MCF 10A (cell line): ENCODE measurements at regions not wholly inside any gene's neighbourhood (a gene's known extent, or its start where the extent isn't known, plus 50 kb on each side); places are given as distances from the start of the nearest gene placed in this dataset.

Experiments used
- BruUV-seq: library from RNA; stranded (reverse); fragments of 400-500 nt; replicated peaks from 2 replicates; lab custom pipeline; 2021; lab: Mats Ljungman, UMichigan
- CTCF ChIA-PET: fragments of 300-600 bp; sonication (Branson Sonifier 250); formaldehyde crosslinking; extraction: SDS; loops from one replicate; lab custom pipeline; 2021; ENCODE audit warnings: antibody characterized with exemption, inconsistent platforms; lab: Yijun Ruan, JAX
- POLR2A ChIA-PET: fragments of 300-600, 350-650 bp; sonication (Branson Sonifier 250); formaldehyde crosslinking; extraction: SDS; loops from one replicate; lab custom pipeline; 2020; ENCODE audit warnings: antibody characterized with exemption, inconsistent platforms; lab: Yijun Ruan, JAX
- DNase-seq: peaks from one replicate; pipeline ENCODE4 v3.0.0-alpha.2; 2018; ENCODE audit not compliant: unreplicated experiment
- H3K27ac Mint-ChIP-seq: one replicate; pipeline ENCODE4 v1.8.0; 2022; ENCODE audit warnings: mild to moderate bottlenecking, low read depth, mixed read lengths; ENCODE audit not compliant: unreplicated experiment
- H3K27me3 Mint-ChIP-seq: one replicate; pipeline ENCODE4 v1.8.0; 2022; ENCODE audit warnings: mixed read lengths; ENCODE audit not compliant: insufficient read depth, unreplicated experiment
- H3K36me3 Mint-ChIP-seq: one replicate; pipeline ENCODE4 v1.8.0; 2022; ENCODE audit warnings: mild to moderate bottlenecking, moderate library complexity, mixed read lengths; ENCODE audit not compliant: insufficient read depth, unreplicated experiment
- H3K4me1 Mint-ChIP-seq: one replicate; pipeline ENCODE4 v1.8.0; 2022; ENCODE audit warnings: mixed read lengths; ENCODE audit not compliant: insufficient read depth, unreplicated experiment
- H3K4me3 Mint-ChIP-seq: one replicate; pipeline ENCODE4 v1.8.0; 2022; ENCODE audit warnings: mild to moderate bottlenecking, moderate library complexity, mixed read lengths; ENCODE audit not compliant: unreplicated experiment
- H3K9me3 Mint-ChIP-seq: one replicate; pipeline ENCODE4 v1.8.0; 2022; ENCODE audit warnings: mixed read lengths; ENCODE audit not compliant: unreplicated experiment
- intact Hi-C: fragments of 100-400 bp; cut with micrococcal nuclease; formaldehyde crosslinking; loops from 2 replicates; pipeline ENCODE4 v1.14.1; 2022
- TF ChIP-seq, protein P1 (sequence below): fragments of 200-600 bp; IDR thresholded peaks from one replicate; pipeline ENCODE4 v1.8.0; 2022; ENCODE audit warnings: antibody characterized with exemption, mild to moderate bottlenecking; ENCODE audit not compliant: unreplicated experiment

DNA sequence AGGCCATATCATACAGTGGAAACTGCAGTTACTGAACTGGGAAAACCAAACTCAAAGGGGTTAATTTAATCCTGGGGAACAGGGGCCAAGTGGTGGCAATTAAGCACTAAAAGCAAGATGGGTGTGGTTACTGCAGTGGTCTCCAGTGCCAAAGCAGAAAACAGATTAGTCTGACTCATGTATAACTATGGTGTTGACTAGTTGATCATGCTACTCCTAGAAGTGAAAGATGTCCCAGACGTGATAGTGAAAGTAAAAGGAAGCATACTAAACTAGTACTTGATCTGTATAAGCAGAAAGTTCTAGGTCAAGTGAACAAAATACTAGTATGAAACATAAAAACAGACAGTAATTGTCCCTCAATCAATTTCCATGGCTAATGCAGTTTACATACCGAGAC lies 360.0 kb upstream of the SLITRK5 start:
- POLR2A ChIA-PET: no interaction called here
- TF ChIP-seq, protein P1, sequence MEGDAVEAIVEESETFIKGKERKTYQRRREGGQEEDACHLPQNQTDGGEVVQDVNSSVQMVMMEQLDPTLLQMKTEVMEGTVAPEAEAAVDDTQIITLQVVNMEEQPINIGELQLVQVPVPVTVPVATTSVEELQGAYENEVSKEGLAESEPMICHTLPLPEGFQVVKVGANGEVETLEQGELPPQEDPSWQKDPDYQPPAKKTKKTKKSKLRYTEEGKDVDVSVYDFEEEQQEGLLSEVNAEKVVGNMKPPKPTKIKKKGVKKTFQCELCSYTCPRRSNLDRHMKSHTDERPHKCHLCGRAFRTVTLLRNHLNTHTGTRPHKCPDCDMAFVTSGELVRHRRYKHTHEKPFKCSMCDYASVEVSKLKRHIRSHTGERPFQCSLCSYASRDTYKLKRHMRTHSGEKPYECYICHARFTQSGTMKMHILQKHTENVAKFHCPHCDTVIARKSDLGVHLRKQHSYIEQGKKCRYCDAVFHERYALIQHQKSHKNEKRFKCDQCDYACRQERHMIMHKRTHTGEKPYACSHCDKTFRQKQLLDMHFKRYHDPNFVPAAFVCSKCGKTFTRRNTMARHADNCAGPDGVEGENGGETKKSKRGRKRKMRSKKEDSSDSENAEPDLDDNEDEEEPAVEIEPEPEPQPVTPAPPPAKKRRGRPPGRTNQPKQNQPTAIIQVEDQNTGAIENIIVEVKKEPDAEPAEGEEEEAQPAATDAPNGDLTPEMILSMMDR: no peak
- CTCF ChIA-PET: no interaction called here
- Mint-ChIP-seq H3K9me3 (no peaks in the 10 kb centered on the region), H3K36me3 (no peaks in the 10 kb centered on the region), H3K4me3 (no peak overlapping the region), H3K27me3 (no peaks in the 10 kb centered on the region), H3K4me1 (peaks cover 7% of the 10 kb centered on the region), H3K27ac (no peak overlapping the region)
- intact Hi-C loops: no loop called here
- DNase-seq: no peak
- no TSS peak for BruUV-seq

DNA sequence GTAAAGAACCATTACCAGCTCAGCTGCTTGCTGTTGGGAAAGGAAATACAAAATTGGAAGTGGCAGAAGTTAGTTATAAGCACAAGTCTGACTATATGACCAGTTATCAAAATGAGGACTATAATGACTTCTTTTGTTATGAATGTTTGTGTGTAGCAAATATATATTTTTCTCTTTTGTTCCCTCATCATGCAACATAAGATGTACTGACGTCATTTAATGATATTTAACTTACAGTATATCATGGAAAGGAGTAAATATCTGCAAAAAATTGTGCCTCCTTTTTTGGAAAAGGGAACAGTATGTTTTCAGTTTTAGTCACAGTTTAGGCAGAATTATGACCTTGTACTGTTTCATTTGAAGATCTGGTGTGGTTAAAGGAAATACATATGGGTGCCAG lies 356.3 kb upstream of the SLITRK5 start:
- peaks cover 7% of the 10 kb centered on the region for H3K4me1 Mint-ChIP-seq
- H3K27me3 Mint-ChIP-seq: no peaks in the 10 kb centered on the region
- ChIA-PET CTCF (no interaction called here), POLR2A (no interaction called here)
- H3K27ac Mint-ChIP-seq: no peak overlapping the region
- H3K36me3 Mint-ChIP-seq: no peaks in the 10 kb centered on the region
- no TSS peak for BruUV-seq
- TF ChIP-seq, protein P1: no peak
- intact Hi-C loops: no loop called here
- no peak for DNase-seq
- no peaks in the 10 kb centered on the region for H3K9me3 Mint-ChIP-seq
- no peak overlapping the region for H3K4me3 Mint-ChIP-seq

DNA sequence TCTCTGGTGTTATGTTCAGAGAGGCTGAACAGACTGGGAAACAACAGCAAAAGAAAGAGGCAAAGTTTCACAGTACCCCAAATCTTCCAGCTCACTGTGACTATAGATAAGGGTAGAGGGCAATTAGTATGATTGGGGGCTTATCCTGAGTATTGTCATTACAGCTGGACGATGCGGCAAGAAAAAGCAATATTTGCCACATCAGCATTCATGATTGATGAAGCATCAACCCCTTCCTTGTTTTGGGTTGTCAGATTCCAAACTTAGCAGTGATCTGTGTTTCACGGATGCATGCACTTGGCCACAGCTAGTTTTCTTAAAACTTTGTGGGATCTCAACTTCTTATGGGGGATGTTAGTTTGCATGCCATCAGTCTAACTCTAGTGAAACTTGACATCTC lies 348.8 kb upstream of the SLITRK5 start:
- no peak overlapping the region for H3K27ac Mint-ChIP-seq
- no peak overlapping the region for H3K4me3 Mint-ChIP-seq
- DNase-seq: no peak
- ChIA-PET POLR2A (interaction anchor here (0.6 kb wide), 1 partner anchor 346 kb away, joined by 4 read pairs; no protein-coding TSS in a partner anchor), CTCF (interaction anchor here (0.6 to 0.7 kb wide), 3 partner anchors 58 to 1005 kb away, joined by 3 read pairs; partner anchors contain the start of gene SLITRK5)
- BruUV-seq: no TSS peak
- TF ChIP-seq, protein P1: no peak
- no peaks in the 10 kb centered on the region for H3K9me3 Mint-ChIP-seq
- no peaks in the 10 kb centered on the region for H3K27me3 Mint-ChIP-seq
- H3K36me3 Mint-ChIP-seq: no peaks in the 10 kb centered on the region
- intact Hi-C loops: no loop called here
- H3K4me1 Mint-ChIP-seq: no peaks in the 10 kb centered on the region

GRCh38 chr13:87324558-87324957 lies 346.6 kb upstream of the SLITRK5 start:
- Mint-ChIP-seq H3K27ac (no peak overlapping the region), H3K4me1 (no peaks in the 10 kb centered on the region), H3K27me3 (no peaks in the 10 kb centered on the region), H3K36me3 (no peaks in the 10 kb centered on the region), H3K4me3 (no peak overlapping the region), H3K9me3 (no peaks in the 10 kb centered on the region)
- DNase-seq: no peak
- POLR2A ChIA-PET: interaction anchor here (0.7 kb wide), 1 partner anchor 17 kb away, joined by 3 read pairs; no protein-coding TSS in a partner anchor
- intact Hi-C loops: no loop called here
- TF ChIP-seq, protein P1: no peak
- CTCF ChIA-PET: interaction anchor here (0.9 kb wide), 1 partner anchor 21 kb away, joined by 4 read pairs; no protein-coding TSS in a partner anchor
- no TSS peak for BruUV-seq
